GM20000 (cell line): ENCODE measurements at regions not wholly inside any gene's neighbourhood (a gene's known extent, or its start where the extent isn't known, plus 50 kb on each side); places are given as distances from the start of the nearest gene placed in this dataset.

ENCODE experiments used
- DNase-seq: peaks from one replicate; pipeline ENCODE4 v3.0.0; 2012; ENCODE audit warnings: low spot score
- TF ChIP-seq, protein P1 (sequence below): IDR thresholded peaks from 2 replicates; pipeline ENCODE4 v1.5.1; 2012; ENCODE audit warnings: mild to moderate bottlenecking, control low read depth; ENCODE audit errors: extremely low read depth, missing control alignments

DNA sequence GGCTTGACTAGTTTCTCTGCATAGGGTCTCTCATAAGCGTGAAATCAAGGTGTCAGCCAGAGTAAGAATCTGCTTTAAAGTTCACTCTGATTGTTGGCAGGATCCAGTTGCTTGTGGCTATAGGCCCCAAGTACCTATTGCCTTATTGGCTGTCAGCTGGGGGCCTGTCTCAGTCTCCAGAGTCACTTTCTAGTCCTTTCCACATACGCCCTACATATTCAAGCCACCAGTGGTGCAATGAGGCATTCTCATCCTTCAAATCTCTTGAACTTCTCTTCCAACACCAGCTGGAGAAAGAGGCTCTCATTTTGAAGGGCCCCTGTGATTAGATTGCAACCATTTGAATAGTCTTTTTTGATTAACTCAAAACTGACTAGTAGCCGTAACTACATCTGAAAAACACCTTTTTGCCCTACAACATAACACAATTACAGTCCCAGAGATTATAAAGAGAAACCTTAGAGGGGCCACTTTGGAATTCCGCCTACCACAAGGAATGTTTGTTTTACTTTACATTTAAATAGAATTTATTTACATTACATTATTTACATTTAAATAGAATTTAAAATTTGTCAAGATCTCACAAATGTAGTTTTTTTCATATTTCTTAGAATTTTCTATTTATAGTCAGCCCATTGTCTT is 520.1 kb downstream of the DSC3 start:
- TF ChIP-seq, protein P1, sequence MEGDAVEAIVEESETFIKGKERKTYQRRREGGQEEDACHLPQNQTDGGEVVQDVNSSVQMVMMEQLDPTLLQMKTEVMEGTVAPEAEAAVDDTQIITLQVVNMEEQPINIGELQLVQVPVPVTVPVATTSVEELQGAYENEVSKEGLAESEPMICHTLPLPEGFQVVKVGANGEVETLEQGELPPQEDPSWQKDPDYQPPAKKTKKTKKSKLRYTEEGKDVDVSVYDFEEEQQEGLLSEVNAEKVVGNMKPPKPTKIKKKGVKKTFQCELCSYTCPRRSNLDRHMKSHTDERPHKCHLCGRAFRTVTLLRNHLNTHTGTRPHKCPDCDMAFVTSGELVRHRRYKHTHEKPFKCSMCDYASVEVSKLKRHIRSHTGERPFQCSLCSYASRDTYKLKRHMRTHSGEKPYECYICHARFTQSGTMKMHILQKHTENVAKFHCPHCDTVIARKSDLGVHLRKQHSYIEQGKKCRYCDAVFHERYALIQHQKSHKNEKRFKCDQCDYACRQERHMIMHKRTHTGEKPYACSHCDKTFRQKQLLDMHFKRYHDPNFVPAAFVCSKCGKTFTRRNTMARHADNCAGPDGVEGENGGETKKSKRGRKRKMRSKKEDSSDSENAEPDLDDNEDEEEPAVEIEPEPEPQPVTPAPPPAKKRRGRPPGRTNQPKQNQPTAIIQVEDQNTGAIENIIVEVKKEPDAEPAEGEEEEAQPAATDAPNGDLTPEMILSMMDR = no peak
- no peak for DNase-seq

DNA sequence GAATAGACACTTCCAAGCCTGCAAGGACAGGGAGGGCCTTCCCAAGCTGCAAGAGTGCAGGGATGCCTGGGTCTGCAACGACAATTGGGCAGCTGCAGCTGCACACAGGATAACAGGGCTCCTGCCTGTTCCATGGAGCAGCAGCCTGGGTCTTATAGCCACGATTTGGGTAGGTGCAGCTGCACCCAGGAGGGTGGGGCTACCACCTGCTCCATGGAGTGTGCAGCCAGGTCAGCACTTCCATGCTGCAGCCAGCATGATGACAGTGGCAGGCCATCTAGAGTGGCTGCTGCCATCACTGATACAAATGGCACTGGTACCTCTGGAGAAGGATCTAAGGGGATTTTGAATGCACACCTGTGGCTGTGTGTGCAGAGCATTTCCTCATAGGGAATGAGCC is 528.5 kb downstream of the DSC3 start:
- DNase-seq = no peak
- TF ChIP-seq, protein P1 = no peak

DNA sequence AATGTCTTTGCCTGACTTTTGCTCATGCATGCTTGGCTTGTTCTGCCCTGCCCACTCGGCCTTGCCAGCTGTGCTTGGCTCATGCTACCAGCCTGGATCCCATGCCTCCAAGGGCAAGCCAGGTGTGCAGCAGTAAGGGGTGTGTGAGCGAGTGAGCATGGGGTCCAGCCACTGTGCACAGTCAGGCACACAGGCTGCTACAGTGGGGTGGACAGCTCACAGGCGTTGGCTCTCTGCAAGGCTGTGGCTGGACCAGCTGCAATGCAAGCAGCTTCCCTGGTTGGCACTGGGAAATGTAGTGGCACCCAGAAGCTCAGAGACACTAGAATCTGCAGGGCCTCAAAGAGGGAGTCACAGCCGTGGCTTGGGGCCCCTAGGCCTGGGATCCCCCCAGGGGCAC is 529.7 kb downstream of the DSC3 start:
- TF ChIP-seq, protein P1 = no peak
- no peak for DNase-seq

DNA sequence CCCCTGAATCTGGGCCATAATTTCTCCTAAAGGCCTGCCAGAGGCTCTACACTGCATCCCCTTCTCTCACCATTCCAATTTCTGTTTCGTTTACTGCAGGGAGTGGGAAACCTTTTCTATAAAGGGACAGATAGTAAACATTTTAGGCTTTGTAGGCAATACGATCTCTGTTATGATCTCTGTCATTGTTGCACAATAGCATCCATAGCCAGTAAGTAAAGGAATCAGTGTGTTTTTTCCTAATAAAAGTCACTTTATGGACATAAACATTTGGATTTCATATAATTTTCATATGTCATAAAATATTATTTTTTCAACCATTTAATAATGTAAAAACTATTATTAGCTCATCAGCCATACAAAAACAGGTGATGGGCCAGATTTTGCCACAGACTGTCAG is 531.7 kb downstream of the DSC3 start:
- no peak for DNase-seq
- TF ChIP-seq, protein P1 = no peak

DNA sequence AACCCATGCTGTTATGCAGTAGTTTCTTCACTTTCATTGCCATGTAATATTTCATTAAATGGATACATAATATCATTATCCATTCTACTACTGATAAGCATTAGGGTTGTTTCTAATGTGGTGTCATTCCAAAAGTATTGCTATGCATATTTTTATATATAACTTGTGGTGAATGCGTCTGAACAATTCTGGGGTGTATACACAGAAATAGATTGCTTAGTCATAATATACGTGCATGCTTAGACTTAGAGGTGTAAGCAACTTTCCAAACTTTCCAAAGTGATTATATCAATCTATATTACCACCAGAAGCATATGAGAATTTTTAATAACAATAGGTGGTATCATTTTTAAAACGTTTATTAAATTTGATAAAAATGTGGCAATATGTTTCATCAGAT is 540.9 kb downstream of the DSC3 start:
- DNase-seq = no peak
- TF ChIP-seq, protein P1 = no peak

DNA sequence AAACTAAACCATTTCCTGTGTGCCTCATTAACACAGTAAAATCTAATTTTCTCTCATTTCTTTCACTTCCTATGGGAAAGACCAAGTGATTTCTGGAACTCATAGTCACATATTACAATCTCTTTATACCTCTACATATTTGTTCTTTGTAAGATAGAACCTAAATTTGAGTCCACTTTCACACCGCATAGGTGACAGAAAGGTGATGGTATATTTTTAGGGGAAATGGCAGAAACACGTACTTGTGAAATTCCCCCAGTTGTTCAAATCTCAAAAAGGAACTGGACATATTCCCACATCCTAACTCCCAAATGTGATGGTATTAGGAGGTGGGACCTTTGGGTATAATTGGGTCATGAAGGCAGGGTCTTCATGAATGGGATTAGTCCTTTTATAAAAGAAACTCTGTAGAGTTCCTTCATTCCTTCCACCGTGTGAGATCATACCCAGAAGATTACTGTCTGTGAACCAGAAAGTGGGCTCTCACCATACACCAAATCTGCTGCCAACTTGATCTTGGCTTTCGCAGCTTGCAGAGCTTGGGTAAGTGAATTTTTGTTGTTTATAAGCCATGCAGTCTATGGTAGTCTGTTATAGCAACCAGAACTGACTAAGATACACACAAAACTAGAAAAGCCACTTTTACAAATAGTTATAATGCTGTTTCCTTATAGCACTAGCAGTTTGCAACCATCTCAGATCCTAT is 542.1 kb downstream of the DSC3 start:
- no peak for DNase-seq
- TF ChIP-seq, protein P1 = no peak

DNA sequence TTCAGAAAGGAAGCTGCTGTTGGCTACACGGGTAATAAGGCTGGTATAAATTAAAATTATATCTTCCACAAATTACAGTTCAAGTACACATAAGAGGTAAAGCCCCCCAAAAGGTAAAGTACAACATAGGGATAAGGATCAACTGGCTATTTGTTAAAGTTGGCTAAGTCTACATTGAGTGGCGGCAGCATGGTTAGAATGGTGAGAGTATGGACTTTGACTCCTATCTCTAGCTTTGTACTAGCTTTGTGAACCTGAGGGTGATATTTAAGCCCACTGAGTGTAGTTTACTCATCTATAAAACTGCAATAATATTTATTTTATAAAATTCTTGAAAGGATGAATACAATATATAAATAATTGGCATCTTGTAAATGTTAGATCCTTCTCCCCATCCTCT is 542.8 kb downstream of the DSC3 start:
- TF ChIP-seq, protein P1 = no peak
- DNase-seq = no peak
